Thoracic aorta (tissue), 2 donors: ENCODE measurements at regions not wholly inside any gene's neighbourhood (a gene's known extent, or its start where the extent isn't known, plus 50 kb on each side); places are given as distances from the start of the nearest gene placed in this dataset.

Experiments used
- ATAC-seq: fragments of 150-250 bp; one replicate; pipeline ENCODE4 v1.8.0; 2017; ENCODE audit warnings: low read depth; ENCODE audit not compliant: insufficient number of reproducible peaks, low FRiP score
- DNase-seq: peaks from one replicate; pipeline ENCODE4 v3.0.0-alpha.2; 2020; ENCODE audit warnings: low spot score
- H3K27ac ChIP-seq, 2 donors: fragments of 200-600 bp; sonication (generic); 1 replicate in 1 of 2; 2 replicates in 1 of 2; pipeline ENCODE4 v1.5.1; 2016; ENCODE audit warnings: mild to moderate bottlenecking in 2 of 2, moderate library complexity in 2 of 2
- H3K27me3 ChIP-seq: fragments of 200-600 bp; sonication (generic); replicated peaks from 2 replicates; pipeline ENCODE4 v1.6.0; 2016; ENCODE audit warnings: mild to moderate bottlenecking; ENCODE audit not compliant: insufficient read depth
- H3K36me3 ChIP-seq: fragments of 200-600 bp; sonication (generic); one replicate; pipeline ENCODE4 v1.5.1; 2016
- H3K4me1 ChIP-seq, 2 donors: fragments of 200-600 bp; sonication (generic); 1 replicate in 1 of 2; 2 replicates in 1 of 2; pipeline versions ENCODE4 v1.5.1 to v1.6.0; 2016; ENCODE audit warnings: low read depth in 2 of 2, mild to moderate bottlenecking in 1 of 2; ENCODE audit not compliant: control insufficient read depth in 1 of 2
- H3K4me3 ChIP-seq: fragments of 200-600 bp; sonication (generic); 2 replicates; pipeline ENCODE4 v1.5.1; 2016; ENCODE audit warnings: mild to moderate bottlenecking
- H3K9me3 ChIP-seq: fragments of 200-600 bp; sonication (generic); 2 replicates; pipeline ENCODE4 v1.5.1; 2016
- TF ChIP-seq, protein P1 (sequence below): fragments of 200-600 bp; sonication (generic); IDR thresholded peaks from one replicate; pipeline ENCODE4 v1.5.1; 2019; ENCODE audit warnings: antibody characterized with exemption

DNA sequence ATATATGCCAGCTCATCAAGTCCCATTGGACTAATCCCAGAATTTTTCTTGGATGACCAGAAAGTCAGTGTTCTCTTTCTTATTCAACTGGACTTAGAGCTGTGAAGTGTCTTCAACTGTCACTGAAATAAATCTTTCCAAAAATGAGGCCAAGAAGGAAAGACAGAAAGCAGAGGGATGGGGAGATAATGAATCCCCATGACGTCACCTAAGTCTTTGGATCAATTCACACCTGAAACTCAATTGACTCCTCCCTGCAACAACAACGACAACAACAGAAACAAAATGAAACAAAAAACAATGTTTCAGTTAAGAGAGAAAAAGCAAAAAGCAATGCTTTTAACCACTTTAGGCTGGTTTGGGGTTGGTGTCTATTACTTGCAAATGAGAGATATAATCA is 91.2 kb downstream of the OXGR1 start:
- DNase-seq (no peak), ATAC-seq (no peak)
- H3K9me3 ChIP-seq: no peaks in the 10 kb centered on the region
- no peaks in the 10 kb centered on the region for H3K27me3 ChIP-seq
- no peak overlapping the region for H3K27ac ChIP-seq
- H3K4me1 ChIP-seq: peaks cover 0 to 11% of the 10 kb centered on the region in 2 donors
- no peak overlapping the region for H3K4me3 ChIP-seq
- no peaks in the 10 kb centered on the region for H3K36me3 ChIP-seq
- TF ChIP-seq, protein P1, sequence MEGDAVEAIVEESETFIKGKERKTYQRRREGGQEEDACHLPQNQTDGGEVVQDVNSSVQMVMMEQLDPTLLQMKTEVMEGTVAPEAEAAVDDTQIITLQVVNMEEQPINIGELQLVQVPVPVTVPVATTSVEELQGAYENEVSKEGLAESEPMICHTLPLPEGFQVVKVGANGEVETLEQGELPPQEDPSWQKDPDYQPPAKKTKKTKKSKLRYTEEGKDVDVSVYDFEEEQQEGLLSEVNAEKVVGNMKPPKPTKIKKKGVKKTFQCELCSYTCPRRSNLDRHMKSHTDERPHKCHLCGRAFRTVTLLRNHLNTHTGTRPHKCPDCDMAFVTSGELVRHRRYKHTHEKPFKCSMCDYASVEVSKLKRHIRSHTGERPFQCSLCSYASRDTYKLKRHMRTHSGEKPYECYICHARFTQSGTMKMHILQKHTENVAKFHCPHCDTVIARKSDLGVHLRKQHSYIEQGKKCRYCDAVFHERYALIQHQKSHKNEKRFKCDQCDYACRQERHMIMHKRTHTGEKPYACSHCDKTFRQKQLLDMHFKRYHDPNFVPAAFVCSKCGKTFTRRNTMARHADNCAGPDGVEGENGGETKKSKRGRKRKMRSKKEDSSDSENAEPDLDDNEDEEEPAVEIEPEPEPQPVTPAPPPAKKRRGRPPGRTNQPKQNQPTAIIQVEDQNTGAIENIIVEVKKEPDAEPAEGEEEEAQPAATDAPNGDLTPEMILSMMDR: no peak

DNA sequence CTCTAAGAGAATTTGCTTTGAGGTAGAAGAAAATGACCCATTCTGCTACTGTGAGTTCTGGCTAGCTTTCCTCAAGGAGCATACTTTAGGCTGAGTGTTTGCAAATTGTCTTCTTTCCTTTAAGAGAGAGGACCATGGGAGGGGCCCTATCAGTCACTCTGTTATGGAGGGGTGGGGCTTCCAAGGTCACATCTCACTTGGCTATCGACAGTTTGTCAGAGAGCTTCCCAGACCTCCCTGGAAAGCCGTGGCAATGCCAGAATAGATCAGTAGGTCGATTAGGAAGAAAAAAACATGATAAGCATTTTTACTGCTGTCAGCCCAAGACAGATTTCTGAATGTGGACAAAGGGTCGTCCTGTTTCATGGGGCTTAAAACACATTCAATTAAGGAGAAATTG is 93.3 kb downstream of the OXGR1 start:
- DNase-seq (no peak), ATAC-seq (no peak)
- no peaks in the 10 kb centered on the region for H3K27me3 ChIP-seq
- no peak overlapping the region for H3K4me3 ChIP-seq
- H3K4me1 ChIP-seq: peaks cover 0 to 18% of the 10 kb centered on the region in 2 donors
- TF ChIP-seq, protein P1: no peak
- no peak overlapping the region for H3K27ac ChIP-seq
- no peaks in the 10 kb centered on the region for H3K36me3 ChIP-seq
- H3K9me3 ChIP-seq: no peaks in the 10 kb centered on the region

DNA sequence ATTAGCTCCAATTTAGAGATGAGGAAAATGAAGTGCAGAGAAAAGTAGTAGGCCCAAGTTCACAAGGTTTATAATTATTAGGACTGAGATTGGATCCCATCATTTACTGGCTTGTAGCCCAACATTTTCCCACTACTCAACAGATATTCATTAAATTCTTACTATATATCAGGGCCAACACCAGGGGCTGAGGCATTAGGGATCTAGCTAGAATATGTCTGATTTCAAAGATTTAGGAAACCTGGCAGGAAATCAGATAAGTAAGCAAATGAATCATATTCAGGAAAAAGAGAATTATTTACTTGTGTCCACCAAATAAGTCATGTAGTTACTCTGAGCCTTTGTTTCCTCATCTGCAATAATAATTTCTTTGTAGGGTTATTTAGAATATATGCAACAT is 94.3 kb downstream of the OXGR1 start:
- Histone ChIP-seq H3K9me3 (no peaks in the 10 kb centered on the region), H3K4me1 (peaks cover 0 to 18% of the 10 kb centered on the region in 2 donors), H3K36me3 (no peaks in the 10 kb centered on the region), H3K27me3 (no peaks in the 10 kb centered on the region), H3K27ac (no peak overlapping the region), H3K4me3 (no peak overlapping the region)
- DNase-seq (no peak), ATAC-seq (no peak)
- TF ChIP-seq, protein P1: no peak

- DNase-seq (no peak), ATAC-seq (no peak)
- H3K4me1 ChIP-seq: peaks cover 0 to 18% of the 10 kb centered on the region in 2 donors
- no peaks in the 10 kb centered on the region for H3K27me3 ChIP-seq
- H3K27ac ChIP-seq: no peak overlapping the region
- no peaks in the 10 kb centered on the region for H3K9me3 ChIP-seq
- H3K36me3 ChIP-seq: no peaks in the 10 kb centered on the region
- H3K4me3 ChIP-seq: peak overlapping the region; percentile 32
- TF ChIP-seq, protein P1: no peak
These were observed 95.5 kb downstream of the OXGR1 start for GRCh38 chr13:96898646-96899254.

DNA sequence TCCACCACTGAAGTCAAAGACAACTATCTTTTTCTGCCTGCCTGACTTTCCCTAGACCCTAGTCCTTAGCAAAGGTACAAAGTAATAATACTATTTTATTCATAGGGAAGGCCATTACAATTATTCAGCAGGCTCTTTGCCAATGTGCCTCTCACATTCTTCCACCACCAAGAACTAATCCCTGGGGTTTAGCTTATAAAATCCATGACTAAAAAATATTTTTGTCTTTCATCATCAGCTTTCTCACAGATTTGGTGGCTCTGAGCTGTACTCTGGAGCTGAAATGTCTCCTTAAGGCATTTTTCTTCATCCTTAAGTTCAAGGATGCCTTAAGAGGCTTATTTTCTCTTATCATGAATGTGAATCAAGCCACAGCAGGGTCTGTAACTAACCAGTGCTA is 96.1 kb downstream of the OXGR1 start:
- ATAC-seq (no peak), DNase-seq (no peak)
- Histone ChIP-seq H3K27ac (no peak overlapping the region), H3K9me3 (no peaks in the 10 kb centered on the region), H3K4me1 (peaks cover 0 to 18% of the 10 kb centered on the region in 2 donors), H3K4me3 (no peak overlapping the region), H3K27me3 (no peaks in the 10 kb centered on the region), H3K36me3 (no peaks in the 10 kb centered on the region)
- TF ChIP-seq, protein P1: no peak
